ENCODE measurements at regions not wholly inside any gene's neighbourhood (a gene's known extent, or its start where the extent isn't known, plus 50 kb on each side); places are given as distances from the start of the nearest gene placed in this dataset.

DNA sequence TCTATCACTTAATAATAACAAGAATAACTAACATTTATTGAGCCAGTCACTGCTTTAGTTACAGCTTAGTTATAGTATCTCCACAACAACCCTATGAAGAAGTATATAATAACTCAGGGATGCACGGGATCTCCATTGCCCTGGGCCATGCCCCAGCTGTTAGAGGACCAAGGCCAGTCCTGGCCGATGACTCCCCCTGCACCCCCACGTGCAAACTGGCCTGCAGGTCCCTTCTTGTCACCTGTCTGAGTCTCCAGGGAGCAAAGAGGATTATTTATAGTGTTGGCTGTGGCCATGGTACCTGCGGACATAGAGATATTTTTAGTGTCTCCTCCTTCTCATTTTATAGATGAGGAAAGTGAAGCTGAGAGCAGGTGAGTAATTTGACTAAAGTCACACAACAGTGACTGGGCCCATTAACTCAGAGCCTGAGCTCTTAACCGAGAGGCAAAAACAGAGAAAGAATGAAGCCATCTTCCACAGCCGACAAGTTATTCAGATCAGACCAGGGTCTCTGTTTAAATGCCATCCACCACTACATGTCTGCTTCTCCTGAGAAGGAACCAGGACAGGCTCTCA is 94.4 kb downstream of the TMEM215 start:
- H3K27ac Mint-ChIP-seq: no peak overlapping the region
- H3K79me2 ChIP-seq (replicated peaks; ENCODE audit: insufficient read depth): no peaks in the 10 kb centered on the region
- H3K4me2 ChIP-seq: no peak overlapping the region
- no peaks in the 10 kb centered on the region for H3K36me3 ChIP-seq (ENCODE audit: insufficient read depth)
- DNase-seq (ENCODE audit: low spot score): no peak
- H3F3A ChIP-seq (replicated peaks; ENCODE audit: low read depth): no peaks in the 10 kb centered on the region
- TF ChIP-seq, protein P1, sequence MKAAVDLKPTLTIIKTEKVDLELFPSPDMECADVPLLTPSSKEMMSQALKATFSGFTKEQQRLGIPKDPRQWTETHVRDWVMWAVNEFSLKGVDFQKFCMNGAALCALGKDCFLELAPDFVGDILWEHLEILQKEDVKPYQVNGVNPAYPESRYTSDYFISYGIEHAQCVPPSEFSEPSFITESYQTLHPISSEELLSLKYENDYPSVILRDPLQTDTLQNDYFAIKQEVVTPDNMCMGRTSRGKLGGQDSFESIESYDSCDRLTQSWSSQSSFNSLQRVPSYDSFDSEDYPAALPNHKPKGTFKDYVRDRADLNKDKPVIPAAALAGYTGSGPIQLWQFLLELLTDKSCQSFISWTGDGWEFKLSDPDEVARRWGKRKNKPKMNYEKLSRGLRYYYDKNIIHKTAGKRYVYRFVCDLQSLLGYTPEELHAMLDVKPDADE (IDR thresholded peaks at IDR 0.05): no peak
- TF ChIP-seq JUNB (IDR thresholded peaks at IDR 0.05; ENCODE audit: unreplicated experiment) (no peak), STAT1 (IDR thresholded peaks at IDR 0.05; ENCODE audit: unreplicated experiment) (no peak), ZNF331 (CRISPR knock-in tag; IDR thresholded peaks at IDR 0.05; ENCODE audit: low read depth) (no peak), ZNF114 (CRISPR knock-in tag; IDR thresholded peaks at IDR 0.05) (no peak), CREB1 (CRISPR knock-in tag; IDR thresholded peaks at IDR 0.05; ENCODE audit: low read depth) (no peak)
- TF ChIP-seq, protein P2, sequence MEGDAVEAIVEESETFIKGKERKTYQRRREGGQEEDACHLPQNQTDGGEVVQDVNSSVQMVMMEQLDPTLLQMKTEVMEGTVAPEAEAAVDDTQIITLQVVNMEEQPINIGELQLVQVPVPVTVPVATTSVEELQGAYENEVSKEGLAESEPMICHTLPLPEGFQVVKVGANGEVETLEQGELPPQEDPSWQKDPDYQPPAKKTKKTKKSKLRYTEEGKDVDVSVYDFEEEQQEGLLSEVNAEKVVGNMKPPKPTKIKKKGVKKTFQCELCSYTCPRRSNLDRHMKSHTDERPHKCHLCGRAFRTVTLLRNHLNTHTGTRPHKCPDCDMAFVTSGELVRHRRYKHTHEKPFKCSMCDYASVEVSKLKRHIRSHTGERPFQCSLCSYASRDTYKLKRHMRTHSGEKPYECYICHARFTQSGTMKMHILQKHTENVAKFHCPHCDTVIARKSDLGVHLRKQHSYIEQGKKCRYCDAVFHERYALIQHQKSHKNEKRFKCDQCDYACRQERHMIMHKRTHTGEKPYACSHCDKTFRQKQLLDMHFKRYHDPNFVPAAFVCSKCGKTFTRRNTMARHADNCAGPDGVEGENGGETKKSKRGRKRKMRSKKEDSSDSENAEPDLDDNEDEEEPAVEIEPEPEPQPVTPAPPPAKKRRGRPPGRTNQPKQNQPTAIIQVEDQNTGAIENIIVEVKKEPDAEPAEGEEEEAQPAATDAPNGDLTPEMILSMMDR (conservative IDR thresholded peaks at IDR 0.05; ENCODE audit: low read depth in 2 of 2): no peak
- H3K27ac ChIP-seq (ENCODE audit: low read depth): no peak overlapping the region
- no peak overlapping the region for H3K4me3 Mint-ChIP-seq
- H3K4me1 ChIP-seq (ENCODE audit: insufficient read depth): no peaks in the 10 kb centered on the region; the same call in 1 of the 2 replicates
- no peaks in the 10 kb centered on the region for H3K9me3 Mint-ChIP-seq
- no peak for ATAC-seq
- H3K9me2 ChIP-seq (ENCODE audit: insufficient read depth): no peaks in the 10 kb centered on the region; the same call in 1 of the 2 replicates
- no peaks in the 10 kb centered on the region for H3K27me3 ChIP-seq (ENCODE audit: insufficient read depth)
- peaks cover 2% of the 10 kb centered on the region for H3K27me3 Mint-ChIP-seq (ENCODE audit: insufficient read depth, low read depth, poor library complexity)
- H2AFZ ChIP-seq: 0 out of 2 replicates have a peak overlapping the region, but pooled peaks have one; percentile 10
- peaks cover 7% of the 10 kb centered on the region for H3K4me1 Mint-ChIP-seq
- H4K20me1 ChIP-seq (replicated peaks; ENCODE audit: insufficient read depth): no peaks in the 10 kb centered on the region
- no peaks in the 10 kb centered on the region for H3K36me3 Mint-ChIP-seq (ENCODE audit: low read depth)
- no peak overlapping the region for H3K4me3 ChIP-seq

DNA sequence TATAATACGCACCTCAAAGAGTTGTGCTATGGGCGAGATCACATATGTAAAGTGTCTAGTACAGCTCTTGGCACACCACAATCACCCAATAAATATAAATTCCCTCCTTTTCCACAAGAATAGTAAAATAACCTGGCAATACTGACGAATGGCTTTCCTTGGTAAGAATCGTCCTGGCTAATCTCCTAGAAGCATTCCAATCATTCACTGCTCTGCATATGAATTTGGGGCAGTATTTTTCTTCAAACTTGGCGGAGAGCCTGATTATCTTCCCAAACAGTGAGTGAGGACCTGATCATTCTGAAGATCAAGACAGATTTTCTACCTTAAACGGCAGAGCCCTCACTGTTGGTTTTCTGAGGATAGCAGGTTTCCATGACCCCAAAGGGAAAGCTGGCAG is 96.0 kb downstream of the TMEM215 start:
- Mint-ChIP-seq H3K27me3 (ENCODE audit: insufficient read depth, low read depth, poor library complexity) (no peaks in the 10 kb centered on the region), H3K4me1 (peaks cover 7% of the 10 kb centered on the region), H3K36me3 (ENCODE audit: low read depth) (no peaks in the 10 kb centered on the region), H3K9me3 (no peaks in the 10 kb centered on the region), H3K4me3 (no peak overlapping the region), H3K27ac (no peak overlapping the region)
- Histone ChIP-seq H3K79me2 (replicated peaks; ENCODE audit: insufficient read depth) (no peaks in the 10 kb centered on the region), H3K4me1 (ENCODE audit: insufficient read depth) (no peaks in the 10 kb centered on the region; the same call in 1 of the 2 replicates), H2AFZ (no peak overlapping the region), H4K20me1 (replicated peaks; ENCODE audit: insufficient read depth) (no peaks in the 10 kb centered on the region), H3K4me3 (no peak overlapping the region), H3K4me2 (no peak overlapping the region), H3K27ac (ENCODE audit: low read depth) (no peak overlapping the region), H3K27me3 (ENCODE audit: insufficient read depth) (no peaks in the 10 kb centered on the region), H3K9me2 (ENCODE audit: insufficient read depth) (no peaks in the 10 kb centered on the region; the same call in 1 of the 2 replicates), H3F3A (replicated peaks; ENCODE audit: low read depth) (no peaks in the 10 kb centered on the region), H3K36me3 (ENCODE audit: insufficient read depth) (no peaks in the 10 kb centered on the region)
- DNase-seq (ENCODE audit: low spot score) (peak; percentile 32), ATAC-seq (no peak; the same call in 2 of the 3 replicates)
- TF ChIP-seq NANOG (IDR thresholded peaks at IDR 0.05; ENCODE audit: borderline replicate concordance): no peak
- TF ChIP-seq, protein P3, sequence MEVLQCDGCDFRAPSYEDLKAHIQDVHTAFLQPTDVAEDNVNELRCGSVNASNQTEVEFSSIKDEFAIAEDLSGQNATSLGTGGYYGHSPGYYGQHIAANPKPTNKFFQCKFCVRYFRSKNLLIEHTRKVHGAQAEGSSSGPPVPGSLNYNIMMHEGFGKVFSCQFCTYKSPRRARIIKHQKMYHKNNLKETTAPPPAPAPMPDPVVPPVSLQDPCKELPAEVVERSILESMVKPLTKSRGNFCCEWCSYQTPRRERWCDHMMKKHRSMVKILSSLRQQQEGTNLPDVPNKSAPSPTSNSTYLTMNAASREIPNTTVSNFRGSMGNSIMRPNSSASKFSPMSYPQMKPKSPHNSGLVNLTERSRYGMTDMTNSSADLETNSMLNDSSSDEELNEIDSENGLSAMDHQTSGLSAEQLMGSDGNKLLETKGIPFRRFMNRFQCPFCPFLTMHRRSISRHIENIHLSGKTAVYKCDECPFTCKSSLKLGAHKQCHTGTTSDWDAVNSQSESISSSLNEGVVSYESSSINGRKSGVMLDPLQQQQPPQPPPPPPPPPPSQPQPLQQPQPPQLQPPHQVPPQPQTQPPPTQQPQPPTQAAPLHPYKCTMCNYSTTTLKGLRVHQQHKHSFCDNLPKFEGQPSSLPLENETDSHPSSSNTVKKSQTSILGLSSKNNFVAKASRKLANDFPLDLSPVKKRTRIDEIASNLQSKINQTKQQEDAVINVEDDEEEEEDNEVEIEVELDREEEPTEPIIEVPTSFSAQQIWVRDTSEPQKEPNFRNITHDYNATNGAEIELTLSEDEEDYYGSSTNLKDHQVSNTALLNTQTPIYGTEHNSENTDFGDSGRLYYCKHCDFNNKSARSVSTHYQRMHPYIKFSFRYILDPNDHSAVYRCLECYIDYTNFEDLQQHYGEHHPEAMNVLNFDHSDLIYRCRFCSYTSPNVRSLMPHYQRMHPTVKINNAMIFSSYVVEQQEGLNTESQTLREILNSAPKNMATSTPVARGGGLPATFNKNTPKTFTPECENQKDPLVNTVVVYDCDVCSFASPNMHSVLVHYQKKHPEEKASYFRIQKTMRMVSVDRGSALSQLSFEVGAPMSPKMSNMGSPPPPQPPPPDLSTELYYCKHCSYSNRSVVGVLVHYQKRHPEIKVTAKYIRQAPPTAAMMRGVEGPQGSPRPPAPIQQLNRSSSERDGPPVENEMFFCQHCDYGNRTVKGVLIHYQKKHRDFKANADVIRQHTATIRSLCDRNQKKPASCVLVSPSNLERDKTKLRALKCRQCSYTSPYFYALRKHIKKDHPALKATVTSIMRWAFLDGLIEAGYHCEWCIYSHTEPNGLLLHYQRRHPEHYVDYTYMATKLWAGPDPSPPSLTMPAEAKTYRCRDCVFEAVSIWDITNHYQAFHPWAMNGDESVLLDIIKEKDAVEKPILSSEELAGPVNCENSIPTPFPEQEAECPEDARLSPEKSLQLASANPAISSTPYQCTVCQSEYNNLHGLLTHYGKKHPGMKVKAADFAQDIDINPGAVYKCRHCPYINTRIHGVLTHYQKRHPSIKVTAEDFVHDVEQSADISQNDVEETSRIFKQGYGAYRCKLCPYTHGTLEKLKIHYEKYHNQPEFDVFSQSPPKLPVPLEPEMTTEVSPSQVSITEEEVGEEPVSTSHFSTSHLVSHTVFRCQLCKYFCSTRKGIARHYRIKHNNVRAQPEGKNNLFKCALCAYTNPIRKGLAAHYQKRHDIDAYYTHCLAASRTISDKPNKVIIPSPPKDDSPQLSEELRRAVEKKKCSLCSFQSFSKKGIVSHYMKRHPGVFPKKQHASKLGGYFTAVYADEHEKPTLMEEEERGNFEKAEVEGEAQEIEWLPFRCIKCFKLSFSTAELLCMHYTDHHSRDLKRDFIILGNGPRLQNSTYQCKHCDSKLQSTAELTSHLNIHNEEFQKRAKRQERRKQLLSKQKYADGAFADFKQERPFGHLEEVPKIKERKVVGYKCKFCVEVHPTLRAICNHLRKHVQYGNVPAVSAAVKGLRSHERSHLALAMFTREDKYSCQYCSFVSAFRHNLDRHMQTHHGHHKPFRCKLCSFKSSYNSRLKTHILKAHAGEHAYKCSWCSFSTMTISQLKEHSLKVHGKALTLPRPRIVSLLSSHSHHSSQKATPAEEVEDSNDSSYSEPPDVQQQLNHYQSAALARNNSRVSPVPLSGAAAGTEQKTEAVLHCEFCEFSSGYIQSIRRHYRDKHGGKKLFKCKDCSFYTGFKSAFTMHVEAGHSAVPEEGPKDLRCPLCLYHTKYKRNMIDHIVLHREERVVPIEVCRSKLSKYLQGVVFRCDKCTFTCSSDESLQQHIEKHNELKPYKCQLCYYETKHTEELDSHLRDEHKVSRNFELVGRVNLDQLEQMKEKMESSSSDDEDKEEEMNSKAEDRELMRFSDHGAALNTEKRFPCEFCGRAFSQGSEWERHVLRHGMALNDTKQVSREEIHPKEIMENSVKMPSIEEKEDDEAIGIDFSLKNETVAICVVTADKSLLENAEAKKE (CRISPR knock-in tag; IDR thresholded peaks at IDR 0.05): 0 out of 2 replicates have a peak, but pooled peaks have one; percentile 20

All from GM23338 (cell line).